ENCODE measurements at regions not wholly inside any gene's neighbourhood (a gene's known extent, or its start where the extent isn't known, plus 50 kb on each side); places are given as distances from the start of the nearest gene placed in this dataset.

- DNase-seq (ENCODE audit: low spot score) = no peak
- Histone ChIP-seq H3K79me2 (no peaks in the 10 kb centered on the region), H3K36me3 (replicated peaks; ENCODE audit: insufficient read depth, low read depth) (no peaks in the 10 kb centered on the region), H3K27ac (no peak overlapping the region), H2AFZ (no peak overlapping the region), H3K4me3 (no peak overlapping the region), H3K9me3 (ENCODE audit: low read depth) (no peaks in the 10 kb centered on the region), H3K4me2 (no peak overlapping the region), H4K20me1 (ENCODE audit: insufficient read depth, poor library complexity, severe bottlenecking) (no peaks in the 10 kb centered on the region), H3K9me2 (replicated peaks; ENCODE audit: insufficient read depth) (no peaks in the 10 kb centered on the region), H3K4me1 (ENCODE audit: insufficient read depth) (no peaks in the 10 kb centered on the region), H3K27me3 (no peaks in the 10 kb centered on the region)
- WGBS (ENCODE audit: low lambda C conversion rate, missing lambda C conversion rate) = 89% methylated on average over 2 of the region's 2 CpGs
- no peak for TF ChIP-seq EZH2 (IDR thresholded peaks at IDR 0.05; ENCODE audit: borderline replicate concordance)
- TF ChIP-seq EZH2phosphoT487 (IDR thresholded peaks at IDR 0.05; ENCODE audit: low read depth, severe bottlenecking, unreplicated experiment) = no peak
- TF ChIP-seq, protein P1, sequence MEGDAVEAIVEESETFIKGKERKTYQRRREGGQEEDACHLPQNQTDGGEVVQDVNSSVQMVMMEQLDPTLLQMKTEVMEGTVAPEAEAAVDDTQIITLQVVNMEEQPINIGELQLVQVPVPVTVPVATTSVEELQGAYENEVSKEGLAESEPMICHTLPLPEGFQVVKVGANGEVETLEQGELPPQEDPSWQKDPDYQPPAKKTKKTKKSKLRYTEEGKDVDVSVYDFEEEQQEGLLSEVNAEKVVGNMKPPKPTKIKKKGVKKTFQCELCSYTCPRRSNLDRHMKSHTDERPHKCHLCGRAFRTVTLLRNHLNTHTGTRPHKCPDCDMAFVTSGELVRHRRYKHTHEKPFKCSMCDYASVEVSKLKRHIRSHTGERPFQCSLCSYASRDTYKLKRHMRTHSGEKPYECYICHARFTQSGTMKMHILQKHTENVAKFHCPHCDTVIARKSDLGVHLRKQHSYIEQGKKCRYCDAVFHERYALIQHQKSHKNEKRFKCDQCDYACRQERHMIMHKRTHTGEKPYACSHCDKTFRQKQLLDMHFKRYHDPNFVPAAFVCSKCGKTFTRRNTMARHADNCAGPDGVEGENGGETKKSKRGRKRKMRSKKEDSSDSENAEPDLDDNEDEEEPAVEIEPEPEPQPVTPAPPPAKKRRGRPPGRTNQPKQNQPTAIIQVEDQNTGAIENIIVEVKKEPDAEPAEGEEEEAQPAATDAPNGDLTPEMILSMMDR (IDR thresholded peaks at IDR 0.05; ENCODE audit: poor library complexity) = no peak
Observed at GRCh38 chr6:56869346-56869745, 85.6 kb upstream of the BEND6 start.

DNA sequence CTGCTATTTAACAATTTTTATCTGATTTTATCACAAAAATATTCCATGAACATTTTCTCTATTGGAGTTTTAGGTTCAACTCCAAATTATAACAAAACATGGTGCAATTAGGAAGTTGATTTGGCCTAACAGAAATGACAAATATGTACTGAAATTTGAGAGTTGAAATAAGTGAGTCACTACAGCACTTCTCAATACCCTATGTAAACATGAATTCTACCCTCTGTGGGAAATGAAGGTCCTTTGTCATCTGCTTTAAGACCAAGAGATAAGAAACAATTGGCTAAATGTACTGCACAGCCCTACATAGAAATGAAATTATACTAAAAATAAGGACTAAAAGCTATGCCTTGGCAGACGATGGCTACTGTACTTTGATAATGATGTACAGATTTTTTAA, 86.2 kb upstream of the BEND6 start:
- no peak for TF ChIP-seq EZH2phosphoT487 (IDR thresholded peaks at IDR 0.05; ENCODE audit: low read depth, severe bottlenecking, unreplicated experiment)
- no peak for TF ChIP-seq EZH2 (IDR thresholded peaks at IDR 0.05; ENCODE audit: borderline replicate concordance)
- TF ChIP-seq, protein P1 (IDR thresholded peaks at IDR 0.05; ENCODE audit: poor library complexity) = no peak
- Histone ChIP-seq H3K4me1 (ENCODE audit: insufficient read depth) (peaks cover 5% of the 10 kb centered on the region), H3K27me3 (no peaks in the 10 kb centered on the region), H3K27ac (no peak overlapping the region), H2AFZ (no peak overlapping the region), H3K4me2 (no peak overlapping the region), H3K36me3 (replicated peaks; ENCODE audit: insufficient read depth, low read depth) (no peaks in the 10 kb centered on the region), H3K79me2 (no peaks in the 10 kb centered on the region), H3K9me3 (ENCODE audit: low read depth) (no peaks in the 10 kb centered on the region), H3K4me3 (no peak overlapping the region), H4K20me1 (ENCODE audit: insufficient read depth, poor library complexity, severe bottlenecking) (no peaks in the 10 kb centered on the region), H3K9me2 (replicated peaks; ENCODE audit: insufficient read depth) (no peaks in the 10 kb centered on the region)
- DNase-seq (ENCODE audit: low spot score) = no peak
- 83% methylated on average over 1 of the region's 1 CpG for WGBS (ENCODE audit: low lambda C conversion rate, missing lambda C conversion rate)

- H3K79me2 ChIP-seq = no peaks in the 10 kb centered on the region
Observed at GRCh38 chr6:56866917-56867522, 87.9 kb upstream of the BEND6 start.

More at GRCh38 chr6:56866917-56867522, 87.9 kb upstream of the BEND6 start:
- TF ChIP-seq EZH2 (IDR thresholded peaks at IDR 0.05; ENCODE audit: borderline replicate concordance) (no peak), EZH2phosphoT487 (IDR thresholded peaks at IDR 0.05; ENCODE audit: low read depth, severe bottlenecking, unreplicated experiment) (no peak)
- TF ChIP-seq, protein P1 (IDR thresholded peaks at IDR 0.05; ENCODE audit: poor library complexity) = no peak
- no peak overlapping the region for H3K4me3 ChIP-seq
- no peaks in the 10 kb centered on the region for H3K36me3 ChIP-seq (replicated peaks; ENCODE audit: insufficient read depth, low read depth)
- H3K27ac ChIP-seq = no peak overlapping the region
- H3K4me2 ChIP-seq = no peak overlapping the region
- no peaks in the 10 kb centered on the region for H3K9me2 ChIP-seq (replicated peaks; ENCODE audit: insufficient read depth)
- H3K27me3 ChIP-seq = no peaks in the 10 kb centered on the region
- H2AFZ ChIP-seq = no peak overlapping the region
- no peak for DNase-seq (ENCODE audit: low spot score)
- peaks cover 7% of the 10 kb centered on the region for H3K4me1 ChIP-seq (ENCODE audit: insufficient read depth)
- WGBS (ENCODE audit: low lambda C conversion rate, missing lambda C conversion rate) = 66% methylated on average over 2 of the region's 2 CpGs
- H3K9me3 ChIP-seq (ENCODE audit: low read depth) = no peaks in the 10 kb centered on the region
- no peaks in the 10 kb centered on the region for H4K20me1 ChIP-seq (ENCODE audit: insufficient read depth, poor library complexity, severe bottlenecking)
